CD4-positive, alpha-beta T cell (primary cell): ENCODE measurements at regions not wholly inside any gene's neighbourhood (a gene's known extent, or its start where the extent isn't known, plus 50 kb on each side); places are given as distances from the start of the nearest gene placed in this dataset.

Source experiments
- ATAC-seq: fragments of 200-7000 bp; cut with Tn5 transposase; one replicate; pipeline ENCODE4 v1.10.0; 2022; ENCODE audit warnings: mild to moderate bottlenecking; ENCODE audit not compliant: poor library complexity
- CTCF ChIA-PET: fragments of 350-600 bp; sonication (Branson Sonifier 250); formaldehyde crosslinking; loops from one replicate; lab custom pipeline; 2021; ENCODE audit warnings: antibody characterized with exemption, inconsistent platforms; lab: Charles Lee
- POLR2A ChIA-PET: fragments of 350-600 bp; sonication (Branson Sonifier 250); formaldehyde crosslinking; loops from one replicate; lab custom pipeline; 2021; ENCODE audit warnings: antibody characterized with exemption, inconsistent platforms; lab: Charles Lee
- DNase-seq, 14 experiments: peaks; one replicate each; pipeline ENCODE4 v3.0.0-alpha.2; 2013 to 2020; ENCODE audit warnings: mixed read lengths in 2 of 14
- H3K27ac ChIP-seq, 2 donors: one replicate each; pipeline versions ENCODE4 v1.5.1 to v1.7.0; 2013; ENCODE audit warnings: low read length in 2 of 2, low read depth in 1 of 2, mild to moderate bottlenecking in 1 of 2
- H3K27me3 ChIP-seq, 2 experiments: 1 replicate in 1 of 2; 2 replicates in 1 of 2; pipeline versions ENCODE4 v1.6.1 to v1.7.0; 2013; ENCODE audit warnings: low read length in 2 of 2, control low read depth in 1 of 2, mild to moderate bottlenecking in 1 of 2, moderate library complexity in 1 of 2; ENCODE audit not compliant: insufficient read depth in 2 of 2, control insufficient read depth in 1 of 2
- H3K36me3 ChIP-seq: one replicate; pipeline ENCODE4 v1.6.1; 2013; ENCODE audit warnings: low read length, control low read depth; ENCODE audit not compliant: insufficient read depth
- H3K4me1 ChIP-seq: one replicate; pipeline ENCODE4 v1.6.1; 2013; ENCODE audit warnings: low read length, control low read depth; ENCODE audit not compliant: insufficient read depth
- H3K4me3 ChIP-seq: one replicate; pipeline ENCODE4 v1.5.1; 2013; ENCODE audit warnings: mild to moderate bottlenecking, low read length, moderate library complexity
- H3K9me3 ChIP-seq, 2 experiments: 1 replicate in 1 of 2; 2 replicates in 1 of 2; pipeline versions ENCODE4 v1.6.1 to v1.7.0; 2013; ENCODE audit warnings: low read length in 2 of 2, mild to moderate bottlenecking in 2 of 2, control low read depth in 1 of 2, moderate library complexity in 1 of 2; ENCODE audit not compliant: control insufficient read depth in 1 of 2, insufficient read depth in 1 of 2
- H3K27ac Mint-ChIP-seq: one replicate; pipeline ENCODE4 v1.8.0; 2020; ENCODE audit warnings: mixed read lengths
- H3K27me3 Mint-ChIP-seq: one replicate; pipeline ENCODE4 v1.8.0; 2021; ENCODE audit warnings: mixed read lengths
- H3K36me3 Mint-ChIP-seq: one replicate; pipeline ENCODE4 v1.8.0; 2021; ENCODE audit warnings: low read depth, mixed read lengths
- H3K4me1 Mint-ChIP-seq: one replicate; pipeline ENCODE4 v1.8.0; 2021; ENCODE audit warnings: low read depth, mixed read lengths
- H3K4me3 Mint-ChIP-seq: one replicate; pipeline ENCODE4 v1.8.0; 2020; ENCODE audit warnings: mild to moderate bottlenecking, mixed read lengths
- H3K9me3 Mint-ChIP-seq: one replicate; pipeline ENCODE4 v1.8.0; 2020; ENCODE audit warnings: mixed read lengths
- CTCF ChIP-seq: fragments of 200-600 bp; IDR thresholded peaks from one replicate; pipeline ENCODE4 v1.8.0; 2022; ENCODE audit warnings: antibody characterized with exemption, mild to moderate bottlenecking
- intact Hi-C, 2 experiments: fragments of 100-400 bp; cut with DNase I in 1 of 2; cut with micrococcal nuclease in 1 of 2; formaldehyde crosslinking; loops; one replicate each; pipeline versions ENCODE4 v1.15.1 to v1.9.0; 2023 to 2025; cut with DNase I, micrococcal nuclease

GRCh38 chr5:89411891-89412290, 528.9 kb upstream of the MEF2C start:
- H3K36me3 ChIP-seq = no peaks in the 10 kb centered on the region
- no peak for ATAC-seq
- no peaks in the 10 kb centered on the region for H3K27me3 Mint-ChIP-seq
- peaks cover 3% of the 10 kb centered on the region for H3K9me3 Mint-ChIP-seq
- POLR2A ChIA-PET = no interaction called here
- H3K9me3 ChIP-seq = no peaks in the 10 kb centered on the region
- H3K36me3 Mint-ChIP-seq = no peaks in the 10 kb centered on the region
- no peak for TF ChIP-seq CTCF
- H3K27ac Mint-ChIP-seq = no peak overlapping the region
- H3K4me3 Mint-ChIP-seq = no peak overlapping the region
- intact Hi-C loops = no loop called here
- no peak overlapping the region for H3K27ac ChIP-seq
- H3K27me3 ChIP-seq = no peaks in the 10 kb centered on the region
- no peaks in the 10 kb centered on the region for H3K4me1 Mint-ChIP-seq
- H3K4me1 ChIP-seq = no peaks in the 10 kb centered on the region
- no peak overlapping the region for H3K4me3 ChIP-seq
- no peak for DNase-seq
- CTCF ChIA-PET = no interaction called here

DNA sequence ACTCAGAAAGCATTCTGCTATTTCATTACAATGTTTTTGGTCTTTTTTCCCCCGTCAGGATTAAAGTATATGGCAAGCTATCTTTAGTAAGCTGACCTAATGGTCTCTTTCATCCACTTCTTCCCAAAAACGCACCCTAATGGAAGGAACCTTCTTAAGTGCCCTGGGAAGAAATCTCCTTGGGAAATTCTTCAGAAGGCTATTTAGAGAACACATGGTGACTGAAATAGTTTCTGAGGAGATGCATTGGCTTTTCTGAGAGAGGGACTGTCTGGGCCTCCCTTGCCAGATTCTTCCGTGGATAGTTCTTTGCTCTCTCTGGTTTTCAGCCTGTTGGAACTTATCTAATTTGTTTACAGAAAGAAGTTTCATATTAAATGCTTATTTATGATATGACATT, 524.1 kb upstream of the MEF2C start:
- no peak for DNase-seq

GRCh38 chr5:89401659-89402058, 518.7 kb upstream of the MEF2C start:
- intact Hi-C loops = no loop called here
- no peaks in the 10 kb centered on the region for H3K36me3 Mint-ChIP-seq
- H3K4me1 ChIP-seq = no peaks in the 10 kb centered on the region
- H3K4me1 Mint-ChIP-seq = peaks cover 5% of the 10 kb centered on the region
- ChIA-PET POLR2A (no interaction called here), CTCF (no interaction called here)
- no peak for TF ChIP-seq CTCF
- no peak overlapping the region for H3K27ac Mint-ChIP-seq
- H3K4me3 ChIP-seq = no peak overlapping the region
- no peaks in the 10 kb centered on the region for H3K27me3 ChIP-seq
- H3K9me3 ChIP-seq = no peaks in the 10 kb centered on the region
- DNase-seq (no peak), ATAC-seq (no peak)
- H3K27ac ChIP-seq = no peak overlapping the region
- H3K27me3 Mint-ChIP-seq = no peaks in the 10 kb centered on the region
- H3K36me3 ChIP-seq = no peaks in the 10 kb centered on the region
- no peaks in the 10 kb centered on the region for H3K9me3 Mint-ChIP-seq
- no peak overlapping the region for H3K4me3 Mint-ChIP-seq

More for the DNA sequence above, 524.1 kb upstream of the MEF2C start:
- Histone ChIP-seq H3K27me3 (no peaks in the 10 kb centered on the region), H3K4me1 (no peaks in the 10 kb centered on the region), H3K4me3 (no peak overlapping the region), H3K36me3 (no peaks in the 10 kb centered on the region), H3K27ac (no peak overlapping the region), H3K9me3 (no peaks in the 10 kb centered on the region)
- CTCF ChIA-PET = no interaction called here
- no peak for TF ChIP-seq CTCF
- Mint-ChIP-seq H3K4me1 (no peaks in the 10 kb centered on the region), H3K36me3 (no peaks in the 10 kb centered on the region), H3K9me3 (no peaks in the 10 kb centered on the region), H3K27me3 (no peaks in the 10 kb centered on the region), H3K27ac (no peak overlapping the region), H3K4me3 (no peak overlapping the region)
- no peak for ATAC-seq
- intact Hi-C loops = no loop called here
- POLR2A ChIA-PET = no interaction called here
